ENCODE measurements at regions not wholly inside any gene's neighbourhood (a gene's known extent, or its start where the extent isn't known, plus 50 kb on each side); places are given as distances from the start of the nearest gene placed in this dataset.

DNA sequence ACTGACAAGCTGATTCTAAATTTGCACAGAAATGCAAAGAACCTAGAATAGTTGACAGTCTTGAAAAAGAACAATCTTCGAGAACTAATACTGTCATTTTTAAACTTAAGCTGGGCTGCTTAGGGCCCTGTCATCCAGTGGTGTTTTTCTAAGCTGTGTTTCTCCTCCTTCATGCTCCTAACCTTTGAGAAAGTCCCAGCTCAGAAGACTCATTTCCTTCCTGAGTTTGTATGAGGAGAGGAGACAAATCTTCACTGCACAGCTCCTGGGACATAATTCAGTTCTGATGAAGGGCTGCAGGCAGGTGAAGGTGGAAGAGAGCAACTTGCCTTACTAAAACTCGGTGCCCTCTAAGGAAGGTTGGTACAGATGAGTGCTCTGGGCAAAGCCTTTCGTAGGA is 109.5 kb upstream of the ANKRD55 start:
- POLR2A ChIA-PET, result interaction anchor here (0.6 kb wide), 1 partner anchor 867 kb away, joined by 3 read pairs; no protein-coding TSS in a partner anchor
- intact Hi-C loops (cut with micrococcal nuclease), result no loop called here

GRCh38 chr5:56340196-56340980 is 107.3 kb upstream of the ANKRD55 start:
- FAIRE-seq (no peak), ATAC-seq (no peak), DNase-seq (ENCODE audit: extremely low read depth in 1 of 4, low spot score in 3 of 4) (no peak)
- no peak overlapping the region for H3K27ac ChIP-seq (ENCODE audit: extremely low read depth, low read depth, low read length)
- no peaks in the 10 kb centered on the region for H3K4me1 ChIP-seq (replicated peaks in 1 of 2; ENCODE audit: control insufficient read depth in 2 of 2, insufficient read depth in 2 of 2, low read length in 2 of 2)
- no peak overlapping the region for H3K4me3 ChIP-seq
- no peaks in the 10 kb centered on the region for H3K9me1 ChIP-seq (ENCODE audit: control insufficient read depth, insufficient read depth, low read length)
- H3K27me3 ChIP-seq (ENCODE audit: control insufficient read depth in 2 of 2, insufficient read depth in 2 of 2, low read length in 2 of 2), result peaks cover 1 to 3% of the 10 kb centered on the region in 2 experiments; a peak in 2 of 5 replicates
- no peaks in the 10 kb centered on the region for H4K20me1 ChIP-seq (replicated peaks; ENCODE audit: control insufficient read depth, insufficient read depth, low read length)
- no peaks in the 10 kb centered on the region for H3K36me3 ChIP-seq (ENCODE audit: control insufficient read depth, insufficient read depth, low read length)
- H2AFZ ChIP-seq (ENCODE audit: low read depth, low read length), result no peak overlapping the region
- no peaks in the 10 kb centered on the region for H3K79me2 ChIP-seq (ENCODE audit: control insufficient read depth, insufficient read depth, low read length)
- intact Hi-C loops (cut with micrococcal nuclease) (no loop called here), in situ Hi-C loops (cut with MboI) (no loop called here)
- H3K4me2 ChIP-seq (ENCODE audit: insufficient read depth, low read length), result no peak overlapping the region
- ChIA-PET CTCF (ENCODE audit: low intra/inter-chr PET ratio) (no interaction called here), POLR2A (no interaction called here)
- BruUV-seq (replicated peaks), result no TSS peak
- H3K9me3 ChIP-seq (replicated peaks; ENCODE audit: control insufficient read depth, insufficient read depth, low read depth, low read length), result no peaks in the 10 kb centered on the region
- 2% methylated on average over 3 of the region's 3 CpGs for WGBS (ENCODE audit: insufficient coverage, low coverage, missing lambda C conversion rate)
- no peak overlapping the region for H3K9ac ChIP-seq (ENCODE audit: insufficient read depth in 1 of 2, low read depth in 2 of 2, low read length in 2 of 2)
- no peak for TF ChIP-seq MNT (conservative IDR thresholded peaks at IDR 0.05)
- TF ChIP-seq RB1 (IDR thresholded peaks at IDR 0.05; ENCODE audit: low read depth), result no peak
- no peak for TF ChIP-seq TOE1 (IDR thresholded peaks at IDR 0.05; ENCODE audit: borderline replicate concordance)
- no peak for TF ChIP-seq TOE1 (CRISPR knock-in tag; IDR thresholded peaks at IDR 0.05; ENCODE audit: borderline replicate concordance, low read depth)
- no peak for TF ChIP-seq FOXP1 (CRISPR knock-in tag; IDR thresholded peaks at IDR 0.05)
- TF ChIP-seq ESRRA (IDR thresholded peaks at IDR 0.05; ENCODE audit: borderline replicate concordance, low read depth), result no peak
- TF ChIP-seq, protein P1, sequence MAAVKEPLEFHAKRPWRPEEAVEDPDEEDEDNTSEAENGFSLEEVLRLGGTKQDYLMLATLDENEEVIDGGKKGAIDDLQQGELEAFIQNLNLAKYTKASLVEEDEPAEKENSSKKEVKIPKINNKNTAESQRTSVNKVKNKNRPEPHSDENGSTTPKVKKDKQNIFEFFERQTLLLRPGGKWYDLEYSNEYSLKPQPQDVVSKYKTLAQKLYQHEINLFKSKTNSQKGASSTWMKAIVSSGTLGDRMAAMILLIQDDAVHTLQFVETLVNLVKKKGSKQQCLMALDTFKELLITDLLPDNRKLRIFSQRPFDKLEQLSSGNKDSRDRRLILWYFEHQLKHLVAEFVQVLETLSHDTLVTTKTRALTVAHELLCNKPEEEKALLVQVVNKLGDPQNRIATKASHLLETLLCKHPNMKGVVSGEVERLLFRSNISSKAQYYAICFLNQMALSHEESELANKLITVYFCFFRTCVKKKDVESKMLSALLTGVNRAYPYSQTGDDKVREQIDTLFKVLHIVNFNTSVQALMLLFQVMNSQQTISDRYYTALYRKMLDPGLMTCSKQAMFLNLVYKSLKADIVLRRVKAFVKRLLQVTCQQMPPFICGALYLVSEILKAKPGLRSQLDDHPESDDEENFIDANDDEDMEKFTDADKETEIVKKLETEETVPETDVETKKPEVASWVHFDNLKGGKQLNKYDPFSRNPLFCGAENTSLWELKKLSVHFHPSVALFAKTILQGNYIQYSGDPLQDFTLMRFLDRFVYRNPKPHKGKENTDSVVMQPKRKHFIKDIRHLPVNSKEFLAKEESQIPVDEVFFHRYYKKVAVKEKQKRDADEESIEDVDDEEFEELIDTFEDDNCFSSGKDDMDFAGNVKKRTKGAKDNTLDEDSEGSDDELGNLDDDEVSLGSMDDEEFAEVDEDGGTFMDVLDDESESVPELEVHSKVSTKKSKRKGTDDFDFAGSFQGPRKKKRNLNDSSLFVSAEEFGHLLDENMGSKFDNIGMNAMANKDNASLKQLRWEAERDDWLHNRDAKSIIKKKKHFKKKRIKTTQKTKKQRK (IDR thresholded peaks at IDR 0.05; ENCODE audit: borderline replicate concordance, low read depth, low read length), result no peak
- TF ChIP-seq SMAD1 (IDR thresholded peaks at IDR 0.05; ENCODE audit: low read depth, low read length, partially characterized antibody), result no peak
- no peak for TF ChIP-seq ELF2 (CRISPR knock-in tag; IDR thresholded peaks at IDR 0.05)
- no peak for TF ChIP-seq ZNF146 (CRISPR knock-in tag; IDR thresholded peaks at IDR 0.05; ENCODE audit: unreplicated experiment)

More for the DNA sequence above, 109.5 kb upstream of the ANKRD55 start:
- Histone ChIP-seq H3K9me3 (replicated peaks; ENCODE audit: control insufficient read depth, insufficient read depth, low read depth, low read length) (no peaks in the 10 kb centered on the region), H4K20me1 (replicated peaks; ENCODE audit: control insufficient read depth, insufficient read depth, low read length) (no peaks in the 10 kb centered on the region), H3K4me2 (ENCODE audit: insufficient read depth, low read length) (no peak overlapping the region), H3K9ac (ENCODE audit: insufficient read depth in 1 of 2, low read depth in 2 of 2, low read length in 2 of 2) (no peak overlapping the region), H3K4me1 (replicated peaks in 1 of 2; ENCODE audit: control insufficient read depth in 2 of 2, insufficient read depth in 2 of 2, low read length in 2 of 2) (no peaks in the 10 kb centered on the region), H3K9me1 (ENCODE audit: control insufficient read depth, insufficient read depth, low read length) (no peaks in the 10 kb centered on the region), H3K27ac (ENCODE audit: extremely low read depth, low read depth, low read length) (no peak overlapping the region), H3K4me3 (no peak overlapping the region), H3K27me3 (ENCODE audit: control insufficient read depth in 2 of 2, insufficient read depth in 2 of 2, low read length in 2 of 2) (peaks cover 3 to 7% of the 10 kb centered on the region in 2 experiments; a peak in 2 of 5 replicates), H2AFZ (ENCODE audit: low read depth, low read length) (no peak overlapping the region), H3K36me3 (ENCODE audit: control insufficient read depth, insufficient read depth, low read length) (no peaks in the 10 kb centered on the region), H3K79me2 (ENCODE audit: control insufficient read depth, insufficient read depth, low read length) (no peaks in the 10 kb centered on the region)
- ATAC-seq (no peak), FAIRE-seq (no peak), DNase-seq (ENCODE audit: extremely low read depth in 1 of 4, low spot score in 3 of 4) (no peak)
- CTCF ChIA-PET (ENCODE audit: low intra/inter-chr PET ratio), result no interaction called here
- no peak for TF ChIP-seq SETDB1 (IDR thresholded peaks at IDR 0.05; ENCODE audit: low read length)
- WGBS (ENCODE audit: insufficient coverage, low coverage, missing lambda C conversion rate), result 0% methylated on average over 3 of the region's 3 CpGs
- in situ Hi-C loops (cut with MboI), result no loop called here
- BruUV-seq (replicated peaks), result no TSS peak

All from K562 (cell line).